HL-60 (cell line): ENCODE measurements at regions not wholly inside any gene's neighbourhood (a gene's known extent, or its start where the extent isn't known, plus 50 kb on each side); places are given as distances from the start of the nearest gene placed in this dataset.
"Not testable (repeated sequence)": the region's sequence is repeated elsewhere in the genome, so short reads cannot be mapped to it uniquely, and the experiment has no call there.

Experiments used
- DNase-seq, 2 experiments: peaks; one replicate each; pipeline ENCODE4 v3.0.0-alpha.2; 2010 to 2020; ENCODE audit warnings: low read depth in 1 of 2, low spot score in 1 of 2
- H3K27ac ChIP-seq: fragments of 250-450 bp; sonication (Bioruptor Pico); replicated peaks from 2 replicates; pipeline ENCODE4 v1.5.1; 2020; ENCODE audit warnings: mild to moderate bottlenecking, moderate library complexity
- H3K27me3 ChIP-seq: fragments of 250-450 bp; sonication (Bioruptor Pico); 2 replicates; pipeline ENCODE4 v1.5.1; 2021; ENCODE audit warnings: mild to moderate bottlenecking, moderate library complexity; ENCODE audit not compliant: insufficient read depth, poor library complexity, severe bottlenecking
- H3K4me3 ChIP-seq: replicated peaks from 2 replicates; pipeline ENCODE4 v1.5.1; 2011; ENCODE audit warnings: mild to moderate bottlenecking, control low read depth, low read length; ENCODE audit not compliant: insufficient read depth
- CTCF ChIP-seq: IDR thresholded peaks from one replicate; pipeline ENCODE4 v1.5.1; 2011; ENCODE audit warnings: low read length, control low read depth, inconsistent platforms; ENCODE audit not compliant: insufficient read depth
- GABPA ChIP-seq: IDR thresholded peaks from 2 replicates; pipeline ENCODE4 v1.6.1; 2012; ENCODE audit warnings: low read depth
- POLR2AphosphoS5 ChIP-seq: IDR thresholded peaks from 2 replicates; pipeline ENCODE4 v1.6.1; 2012; ENCODE audit warnings: low read depth
- REST ChIP-seq: IDR thresholded peaks from 2 replicates; pipeline ENCODE4 v1.6.1; 2012; ENCODE audit warnings: low read depth; ENCODE audit not compliant: insufficient replicate concordance
- SPI1 ChIP-seq: IDR thresholded peaks from 2 replicates; pipeline ENCODE4 v1.6.1; 2012; ENCODE audit warnings: low read depth, mild to moderate bottlenecking, borderline replicate concordance

GRCh38 chr10:28996947-28997551 lies 291.8 kb upstream of the LYZL1 start:
- no peak overlapping the region for H3K27ac ChIP-seq
- DNase-seq, result no peak
- TF ChIP-seq GABPA, result no peak
- TF ChIP-seq REST, result no peak
- no peak for TF ChIP-seq POLR2AphosphoS5
- TF ChIP-seq CTCF, result no peak
- no peak for TF ChIP-seq SPI1

GRCh38 chr10:28997734-28998133 lies 291.1 kb upstream of the LYZL1 start:
- Histone ChIP-seq H3K27me3 (no peaks in the 10 kb centered on the region), H3K4me3 (no peak overlapping the region), H3K27ac (no peak overlapping the region)
- TF ChIP-seq REST (no peak), POLR2AphosphoS5 (no peak), CTCF (no peak), SPI1 (no peak), GABPA (no peak)
- DNase-seq, result no peak

More at GRCh38 chr10:28996947-28997551, 291.8 kb upstream of the LYZL1 start:
- Histone ChIP-seq H3K4me3 (no peak overlapping the region), H3K27me3 (no peaks in the 10 kb centered on the region)

- H3K27ac ChIP-seq, result no peak overlapping the region
- TF ChIP-seq SPI1, result no peak
- no peak for TF ChIP-seq GABPA
- TF ChIP-seq CTCF, result no peak
- TF ChIP-seq POLR2AphosphoS5, result no peak
- TF ChIP-seq REST, result no peak
Observed at GRCh38 chr10:29001801-29002200, 287.1 kb upstream of the LYZL1 start.

GRCh38 chr10:29003014-29003413 lies 285.9 kb upstream of the LYZL1 start:
- not testable (repeated sequence) for DNase-seq, H3K27me3 ChIP-seq, H3K4me3 ChIP-seq, H3K27ac ChIP-seq

More at GRCh38 chr10:29001801-29002200, 287.1 kb upstream of the LYZL1 start:
- no peak overlapping the region for H3K4me3 ChIP-seq
- H3K27me3 ChIP-seq, result no peaks in the 10 kb centered on the region
- no peak for DNase-seq
